Neuronal stem cell (in vitro differentiated cells): ENCODE measurements at regions not wholly inside any gene's neighbourhood (a gene's known extent, or its start where the extent isn't known, plus 50 kb on each side); places are given as distances from the start of the nearest gene placed in this dataset.

Experiments
- DNase-seq: peaks from one replicate; pipeline ENCODE4 v3.0.0-alpha.2; 2013; ENCODE audit warnings: low spot score
- H2AFZ ChIP-seq: one replicate; pipeline ENCODE4 v1.6.1; 2013; ENCODE audit warnings: mild to moderate bottlenecking, low read length, inconsistent platforms
- H2AK5ac ChIP-seq: 2 replicates; pipeline ENCODE4 v1.6.1; 2013; ENCODE audit warnings: low read depth, mild to moderate bottlenecking, inconsistent platforms, low read length, moderate library complexity, mixed read lengths
- H2BK120ac ChIP-seq: 2 replicates; pipeline ENCODE4 v1.6.1; 2013; ENCODE audit warnings: low read depth, mild to moderate bottlenecking, inconsistent platforms, low read length, moderate library complexity, mixed read lengths
- H2BK12ac ChIP-seq: one replicate; pipeline ENCODE4 v1.6.1; 2013; ENCODE audit warnings: low read length, inconsistent platforms
- H2BK15ac ChIP-seq: 2 replicates; pipeline ENCODE4 v1.6.1; 2013; ENCODE audit warnings: mild to moderate bottlenecking, low read length, inconsistent platforms, mixed read lengths
- H2BK5ac ChIP-seq: one replicate; pipeline ENCODE4 v1.6.1; 2013; ENCODE audit warnings: inconsistent platforms, mild to moderate bottlenecking, low read length, moderate library complexity
- H3K14ac ChIP-seq: one replicate; pipeline ENCODE4 v1.6.1; 2013; ENCODE audit warnings: low read length, inconsistent platforms
- H3K18ac ChIP-seq: 2 replicates; pipeline ENCODE4 v1.6.1; 2013; ENCODE audit warnings: low read length, inconsistent platforms
- H3K23ac ChIP-seq: 2 replicates; pipeline ENCODE4 v1.6.1; 2013; ENCODE audit warnings: low read depth, mild to moderate bottlenecking, mixed read lengths, low read length, inconsistent platforms; ENCODE audit not compliant: poor library complexity
- H3K27ac ChIP-seq: replicated peaks from 3 replicates; pipeline ENCODE4 v1.5.1; 2013; ENCODE audit warnings: low read length, inconsistent platforms
- H3K27me3 ChIP-seq, 3 experiments: 2 replicates each; pipeline ENCODE4 v1.6.1; 2013; ENCODE audit warnings: low read length in 3 of 3, mild to moderate bottlenecking in 2 of 3, inconsistent platforms in 1 of 3, low read depth in 1 of 3, mixed read lengths in 1 of 3, moderate library complexity in 1 of 3; ENCODE audit not compliant: control insufficient read depth in 3 of 3, insufficient read depth in 3 of 3
- H3K36me3 ChIP-seq, 2 donors: replicated peaks in 1 of 2; 2 replicates each; pipeline ENCODE4 v1.6.1; 2013; ENCODE audit warnings: low read length in 2 of 2; ENCODE audit not compliant: control insufficient read depth in 2 of 2, insufficient read depth in 2 of 2
- H3K4ac ChIP-seq: 2 replicates; pipeline ENCODE4 v1.6.1; 2013; ENCODE audit warnings: inconsistent platforms, mild to moderate bottlenecking, low read length, moderate library complexity
- H3K4me1 ChIP-seq, 2 donors: 1 replicate in 1 of 2; 2 replicates in 1 of 2; pipeline ENCODE4 v1.6.1; 2013; ENCODE audit warnings: low read length in 2 of 2, low read depth in 1 of 2; ENCODE audit not compliant: control insufficient read depth in 2 of 2, insufficient read depth in 1 of 2
- H3K4me2 ChIP-seq: one replicate; pipeline ENCODE4 v1.6.1; 2013; ENCODE audit warnings: mild to moderate bottlenecking, low read length, inconsistent platforms; ENCODE audit not compliant: insufficient read depth, poor library complexity, severe bottlenecking
- H3K4me3 ChIP-seq, 2 donors: 2 replicates each; pipeline ENCODE4 v1.5.1; 2013; ENCODE audit warnings: low read length in 2 of 2, mild to moderate bottlenecking in 2 of 2, inconsistent platforms in 1 of 2, moderate library complexity in 1 of 2
- H3K79me1 ChIP-seq: one replicate; pipeline ENCODE4 v1.6.1; 2013; ENCODE audit warnings: low read depth, mild to moderate bottlenecking, inconsistent platforms, low read length, moderate library complexity
- H3K9ac ChIP-seq: one replicate; pipeline ENCODE4 v1.6.1; 2013; ENCODE audit warnings: mild to moderate bottlenecking, low read depth, low read length, inconsistent platforms; ENCODE audit not compliant: poor library complexity
- H3K9me3 ChIP-seq, 2 donors: replicated peaks in 1 of 2; 2 replicates each; pipeline versions ENCODE3 to v1.6.1; 2013; ENCODE audit warnings: low read length in 2 of 2, mild to moderate bottlenecking in 2 of 2, inconsistent platforms in 1 of 2, low read depth in 1 of 2, mixed read lengths in 1 of 2, moderate library complexity in 1 of 2; ENCODE audit not compliant: control insufficient read depth in 2 of 2, insufficient read depth in 1 of 2
- H4K8ac ChIP-seq: one replicate; pipeline ENCODE4 v1.6.1; 2013; ENCODE audit warnings: low read depth, mild to moderate bottlenecking, inconsistent platforms, low read length, moderate library complexity
- H4K91ac ChIP-seq: one replicate; pipeline ENCODE4 v1.6.1; 2013; ENCODE audit warnings: low read length, low read depth, mild to moderate bottlenecking, inconsistent platforms; ENCODE audit not compliant: poor library complexity
- WGBS, 2 donors: extraction: QIAGEN DNeasy Blood & Tissue Kit; methylation state at CpG; one replicate each; pipeline ENCODE4 v1.1.7; 2013; ENCODE audit warnings: missing lambda C conversion rate in 2 of 2, mixed read lengths in 1 of 2; ENCODE audit not compliant: insufficient read length in 2 of 2, insufficient replicate concordance in 1 of 2; ENCODE audit errors: extremely low coverage in 2 of 2; 5-methylcytosine and 5-hydroxymethylcytosine counted together

DNA sequence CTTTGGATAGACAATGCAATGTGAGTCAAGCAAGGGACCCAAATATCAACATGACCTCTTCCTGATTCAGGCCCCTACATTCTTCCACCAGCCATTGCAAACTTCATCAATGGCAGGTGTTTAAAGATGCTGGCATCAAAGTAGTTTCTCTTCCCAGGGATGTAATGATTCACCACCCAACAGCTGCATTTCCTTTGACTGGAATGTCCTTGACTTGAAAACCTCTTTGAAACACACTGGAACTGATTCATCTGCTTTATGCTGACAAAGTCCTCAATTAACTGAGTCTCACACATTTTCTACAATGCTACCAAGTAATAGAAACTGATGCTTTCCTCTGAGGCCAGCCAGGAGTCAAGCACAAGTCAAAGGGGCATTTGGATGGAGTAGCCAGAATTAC, 385.5 kb downstream of the GBE1 start:
- Histone ChIP-seq H3K9me3 (no peaks in the 10 kb centered on the region), H3K4me1 (peaks cover 0 to 3% of the 10 kb centered on the region in 2 donors), H3K9ac (no peak overlapping the region)

GRCh38 chr3:81364411-81364810, 397.0 kb downstream of the GBE1 start:
- no peaks in the 10 kb centered on the region for H3K36me3 ChIP-seq
- H3K9ac ChIP-seq: no peak overlapping the region
- H2AFZ ChIP-seq: no peak overlapping the region
- H4K8ac ChIP-seq: no peak overlapping the region
- no peak overlapping the region for H2BK15ac ChIP-seq
- no peaks in the 10 kb centered on the region for H3K4me1 ChIP-seq
- H2BK5ac ChIP-seq: no peak overlapping the region
- H3K4me2 ChIP-seq: no peak overlapping the region
- H3K4ac ChIP-seq: no peak overlapping the region
- no peaks in the 10 kb centered on the region for H3K27me3 ChIP-seq
- WGBS, 2 donors: no CpG with 5 or more reads among the region's 3 CpGs
- H3K4me3 ChIP-seq: no peak overlapping the region
- no peak for DNase-seq
- no peak overlapping the region for H3K27ac ChIP-seq
- H4K91ac ChIP-seq: no peak overlapping the region
- H3K18ac ChIP-seq: no peak overlapping the region
- H2AK5ac ChIP-seq: no peak overlapping the region
- no peaks in the 10 kb centered on the region for H3K9me3 ChIP-seq
- no peaks in the 10 kb centered on the region for H3K79me1 ChIP-seq
- no peak overlapping the region for H3K23ac ChIP-seq
- H3K14ac ChIP-seq: no peak overlapping the region
- H2BK120ac ChIP-seq: no peak overlapping the region
- no peak overlapping the region for H2BK12ac ChIP-seq

More for the DNA sequence above, 385.5 kb downstream of the GBE1 start:
- no peaks in the 10 kb centered on the region for H3K27me3 ChIP-seq
- H2AFZ ChIP-seq: no peak overlapping the region
- H3K4me2 ChIP-seq: no peak overlapping the region
- no peak overlapping the region for H4K8ac ChIP-seq
- H2BK12ac ChIP-seq: no peak overlapping the region
- H2BK120ac ChIP-seq: no peak overlapping the region
- H3K23ac ChIP-seq: no peak overlapping the region
- H3K14ac ChIP-seq: no peak overlapping the region
- H2BK15ac ChIP-seq: no peak overlapping the region
- no peaks in the 10 kb centered on the region for H3K79me1 ChIP-seq
- no peak overlapping the region for H4K91ac ChIP-seq
- H3K18ac ChIP-seq: no peak overlapping the region
- no peak overlapping the region for H2AK5ac ChIP-seq
- H3K36me3 ChIP-seq: no peaks in the 10 kb centered on the region
- H3K27ac ChIP-seq: no peak overlapping the region
- no peak overlapping the region for H2BK5ac ChIP-seq
- no peak overlapping the region for H3K4ac ChIP-seq
- H3K4me3 ChIP-seq: no peak overlapping the region
- DNase-seq: no peak

DNA sequence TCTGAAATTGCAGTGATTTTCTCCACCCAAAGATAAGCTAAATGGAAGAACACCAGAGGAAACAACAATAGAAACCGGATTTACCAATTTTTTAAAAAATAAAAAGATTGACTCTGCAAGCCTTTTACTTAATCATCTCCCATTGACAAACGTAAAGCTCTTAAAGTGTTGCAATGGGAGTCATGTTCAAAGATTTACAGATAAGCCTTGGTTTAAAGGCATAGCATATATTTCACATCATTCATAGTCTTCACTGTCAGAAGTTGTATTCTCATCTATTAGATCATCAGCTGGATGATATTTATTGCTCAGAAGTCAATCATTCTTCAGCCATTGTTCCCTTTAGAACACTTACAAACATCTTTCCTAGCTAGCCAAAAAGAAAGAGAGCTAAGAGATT, 397.6 kb downstream of the GBE1 start:
- Histone ChIP-seq H3K4me2 (no peak overlapping the region), H3K9ac (no peak overlapping the region), H3K27me3 (no peaks in the 10 kb centered on the region), H3K27ac (no peak overlapping the region), H2BK5ac (no peak overlapping the region), H2BK12ac (no peak overlapping the region), H4K91ac (no peak overlapping the region), H3K9me3 (no peaks in the 10 kb centered on the region), H4K8ac (no peak overlapping the region), H3K14ac (no peak overlapping the region), H3K4me1 (no peaks in the 10 kb centered on the region), H3K23ac (no peak overlapping the region), H3K79me1 (no peaks in the 10 kb centered on the region), H2BK120ac (no peak overlapping the region), H3K4me3 (no peak overlapping the region), H3K36me3 (no peaks in the 10 kb centered on the region), H2BK15ac (no peak overlapping the region), H3K4ac (no peak overlapping the region), H3K18ac (no peak overlapping the region), H2AK5ac (no peak overlapping the region), H2AFZ (no peak overlapping the region)
- DNase-seq: no peak
- WGBS, 2 donors: no CpG with 5 or more reads among the region's 2 CpGs

- Histone ChIP-seq H3K18ac (no peak overlapping the region), H2BK15ac (no peak overlapping the region), H3K79me1 (no peaks in the 10 kb centered on the region), H3K4ac (no peak overlapping the region), H3K36me3 (no peaks in the 10 kb centered on the region), H2AK5ac (no peak overlapping the region), H3K14ac (no peak overlapping the region), H3K4me2 (no peak overlapping the region), H3K27ac (no peak overlapping the region), H4K91ac (no peak overlapping the region), H4K8ac (no peak overlapping the region), H2BK120ac (no peak overlapping the region), H3K9me3 (no peaks in the 10 kb centered on the region), H2BK12ac (no peak overlapping the region), H2AFZ (no peak overlapping the region), H2BK5ac (no peak overlapping the region), H3K4me1 (no peaks in the 10 kb centered on the region), H3K27me3 (no peaks in the 10 kb centered on the region), H3K23ac (no peak overlapping the region), H3K4me3 (no peak overlapping the region), H3K9ac (no peak overlapping the region)
- no peak for DNase-seq
- WGBS, 2 donors: no CpG with 5 or more reads among the region's 5 CpGs
These were observed 407.3 kb downstream of the GBE1 start for GRCh38 chr3:81354119-81354518.
